ENCODE measurements at regions not wholly inside any gene's neighbourhood (a gene's known extent, or its start where the extent isn't known, plus 50 kb on each side); places are given as distances from the start of the nearest gene placed in this dataset.
"Not testable (repeated sequence)": the region's sequence is repeated elsewhere in the genome, so short reads cannot be mapped to it uniquely, and the experiment has no call there.

DNA sequence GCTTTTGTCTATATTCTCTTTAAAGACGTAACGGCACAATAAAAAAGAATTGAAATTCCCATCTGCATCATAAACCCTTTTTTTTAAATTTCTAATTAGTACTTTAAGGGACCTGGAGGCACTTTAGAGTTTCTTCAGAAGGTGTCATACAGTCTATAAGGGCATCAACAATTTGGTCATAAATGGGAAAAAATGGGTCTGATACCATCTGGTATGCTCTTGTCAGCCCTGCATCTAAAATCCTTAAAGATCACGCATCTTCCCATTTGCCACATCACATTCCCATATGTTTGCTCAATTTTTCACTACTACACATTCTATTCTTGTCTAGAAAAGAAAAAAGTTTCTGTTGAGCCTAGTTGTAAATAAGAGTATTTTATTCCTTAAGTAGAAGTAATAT lies 53.8 kb downstream of the COX7C start:
- no peak for DNase-seq (ENCODE audit: low read depth)

- no peak for DNase-seq (ENCODE audit: low read depth)
These were observed 56.3 kb downstream of the COX7C start for GRCh38 chr5:86674069-86674468.

- no peak for DNase-seq (ENCODE audit: low read depth)
These were observed 57.6 kb downstream of the COX7C start for GRCh38 chr5:86675311-86675710.

DNA sequence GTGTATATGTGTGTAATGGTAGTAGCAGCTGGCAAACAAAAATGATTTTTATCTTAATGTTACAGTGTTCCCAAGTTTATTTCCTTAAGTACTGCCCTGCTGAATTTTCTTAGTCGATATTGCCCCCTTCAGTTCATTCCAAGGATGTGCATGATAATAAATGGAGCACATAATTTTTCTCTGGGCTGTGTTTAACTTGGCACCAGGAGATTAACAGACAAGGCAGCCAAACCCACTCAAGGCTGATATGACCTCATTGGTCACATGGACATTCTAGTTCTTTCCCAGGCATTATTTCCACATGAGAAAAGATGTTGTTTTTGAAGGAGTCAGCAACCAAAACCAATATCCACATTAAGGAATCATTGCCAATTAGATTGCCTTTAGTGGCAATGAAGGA lies 61.8 kb downstream of the COX7C start:
- peak; percentile 48 for DNase-seq (ENCODE audit: low read depth)

DNA sequence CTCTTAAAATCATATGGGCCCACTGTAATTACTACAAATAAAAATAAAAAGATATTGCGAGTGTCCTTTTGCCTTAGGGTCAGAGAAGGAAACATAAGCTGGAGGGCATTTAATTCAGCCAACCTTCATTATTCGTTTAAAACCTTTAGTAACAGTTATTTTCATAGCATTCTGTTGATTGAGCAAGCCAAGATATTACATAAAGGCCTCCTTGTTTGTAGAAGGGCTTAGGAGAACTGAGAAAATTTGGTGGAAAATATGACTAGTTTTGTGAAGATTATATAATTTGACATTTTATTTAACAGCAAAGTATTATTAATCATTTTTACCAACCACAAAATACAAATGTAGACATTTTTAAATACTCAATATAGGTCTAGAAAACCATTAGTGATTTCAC lies 62.2 kb downstream of the COX7C start:
- no peak for DNase-seq (ENCODE audit: low read depth)

DNA sequence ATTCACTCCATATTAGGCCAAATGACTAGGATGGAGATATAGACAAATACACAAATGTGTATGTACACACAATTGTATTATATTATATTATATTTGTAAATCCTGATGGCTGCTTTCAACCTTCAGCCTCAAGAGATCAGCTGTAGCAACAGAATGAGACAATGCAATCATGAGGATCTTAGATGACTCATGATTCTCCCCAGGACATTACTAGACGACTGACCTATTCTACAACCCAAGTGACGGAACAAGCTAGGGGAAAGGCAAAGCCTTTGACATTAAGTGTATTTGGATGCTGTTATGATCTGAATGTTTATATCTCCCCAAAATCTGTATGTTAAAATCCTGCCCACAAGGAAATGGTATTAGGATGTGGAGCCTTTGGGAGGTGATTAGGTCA lies 66.5 kb downstream of the COX7C start:
- DNase-seq (ENCODE audit: low read depth), result peak; percentile 5

DNA sequence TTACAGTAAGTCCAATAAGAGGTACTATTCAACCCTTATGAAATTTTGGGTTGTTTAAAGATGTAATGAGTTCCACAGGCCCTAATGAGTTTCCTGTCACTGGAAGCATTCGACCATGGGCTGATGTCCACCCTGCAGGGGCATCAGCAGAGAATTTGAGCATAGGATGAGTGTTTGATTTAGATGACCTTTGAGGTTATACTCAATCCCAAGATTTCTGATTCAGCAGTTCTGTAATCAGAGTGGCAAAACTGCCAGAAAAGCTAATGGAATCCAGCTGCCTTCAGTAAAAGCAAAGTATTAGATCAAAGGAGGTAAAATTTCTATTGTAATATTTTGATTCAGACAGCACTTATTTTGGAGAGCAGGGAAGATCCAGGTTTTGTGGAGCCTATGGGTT lies 68.3 kb downstream of the COX7C start:
- DNase-seq (ENCODE audit: low read depth), result no peak

GRCh38 chr5:86688406-86688805 lies 70.7 kb downstream of the COX7C start:
- no peak for DNase-seq (ENCODE audit: low read depth)

GRCh38 chr5:86689103-86689729 lies 71.5 kb downstream of the COX7C start:
- DNase-seq (ENCODE audit: low read depth), result no peak

GRCh38 chr5:86709157-86709881 lies 91.6 kb downstream of the COX7C start:
- no peak for DNase-seq (ENCODE audit: low read depth)

GRCh38 chr5:86716121-86716520 lies 98.4 kb downstream of the COX7C start:
- no peak for DNase-seq (ENCODE audit: low read depth)

GRCh38 chr5:86731319-86732117 lies 113.8 kb downstream of the COX7C start:
- DNase-seq (ENCODE audit: low read depth), result not testable (repeated sequence)

- no peak for DNase-seq (ENCODE audit: low read depth)
These were observed 117.6 kb downstream of the COX7C start for GRCh38 chr5:86735370-86735769.

- DNase-seq (ENCODE audit: low read depth), result no peak
These were observed 119.8 kb downstream of the COX7C start for GRCh38 chr5:86737579-86737978.

- no peak for DNase-seq (ENCODE audit: low read depth)
These were observed 130.9 kb downstream of the COX7C start for GRCh38 chr5:86748538-86749105.

DNA sequence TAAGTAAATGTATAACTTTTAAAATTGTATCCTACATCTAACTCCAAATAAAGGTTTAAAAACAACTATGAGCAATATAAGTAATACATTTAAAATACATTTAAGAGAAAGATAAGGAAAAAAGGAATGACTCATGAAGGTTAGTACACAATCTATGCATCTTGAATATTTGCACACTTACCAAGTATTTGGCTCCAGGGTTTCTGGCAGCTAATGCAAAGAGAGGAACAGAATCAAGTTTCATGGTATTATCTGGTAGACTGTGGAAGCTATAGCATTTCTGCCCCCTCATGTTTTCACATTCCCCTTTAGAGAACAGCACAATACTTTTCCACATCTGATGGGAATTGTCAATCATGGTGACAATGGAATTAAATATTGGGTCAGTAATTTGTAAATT lies 132.1 kb downstream of the COX7C start:
- DNase-seq (ENCODE audit: low read depth), result no peak

- no peak for DNase-seq (ENCODE audit: low read depth)
These were observed 139.1 kb downstream of the COX7C start for GRCh38 chr5:86756839-86757238.

DNA sequence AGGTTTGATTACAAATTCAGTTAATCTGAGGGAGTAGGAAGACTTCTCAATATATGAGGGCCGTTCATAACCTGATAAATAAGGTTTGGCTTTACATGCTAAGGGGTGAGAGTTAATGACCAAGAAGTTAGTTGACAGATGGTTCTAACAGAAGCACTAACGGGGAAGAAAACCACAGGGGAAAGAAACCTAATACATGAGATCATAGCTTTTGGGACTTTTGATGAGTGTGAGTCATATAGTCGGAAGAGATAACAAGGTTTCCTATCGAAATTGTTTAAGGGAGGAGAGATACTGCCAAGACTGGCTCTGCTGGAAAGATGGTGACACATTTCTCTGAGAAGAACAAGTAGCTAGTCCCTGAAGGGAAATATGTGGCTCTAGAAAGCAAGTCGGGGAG lies 140.1 kb downstream of the COX7C start:
- no peak for DNase-seq (ENCODE audit: low read depth)

DNA sequence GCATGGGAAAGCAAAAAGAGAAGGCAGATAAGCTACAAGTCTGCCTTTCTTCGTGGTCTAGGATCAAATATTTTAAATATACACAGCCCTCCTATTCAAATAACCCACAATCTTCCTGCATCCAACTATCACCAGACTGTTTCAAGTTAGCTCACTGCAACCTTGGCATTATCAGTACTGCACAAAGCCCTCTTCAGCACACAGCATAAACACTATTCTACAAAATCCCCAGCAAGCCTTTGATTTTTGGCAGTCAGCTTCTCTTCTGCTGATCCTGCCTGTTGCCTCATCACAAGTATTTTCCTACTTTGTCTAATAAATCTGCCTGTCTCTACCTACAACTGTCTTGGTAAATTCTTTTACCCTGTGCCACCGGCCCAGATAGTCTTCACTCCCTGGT lies 142.9 kb downstream of the COX7C start:
- DNase-seq (ENCODE audit: low read depth), result no peak

DNA sequence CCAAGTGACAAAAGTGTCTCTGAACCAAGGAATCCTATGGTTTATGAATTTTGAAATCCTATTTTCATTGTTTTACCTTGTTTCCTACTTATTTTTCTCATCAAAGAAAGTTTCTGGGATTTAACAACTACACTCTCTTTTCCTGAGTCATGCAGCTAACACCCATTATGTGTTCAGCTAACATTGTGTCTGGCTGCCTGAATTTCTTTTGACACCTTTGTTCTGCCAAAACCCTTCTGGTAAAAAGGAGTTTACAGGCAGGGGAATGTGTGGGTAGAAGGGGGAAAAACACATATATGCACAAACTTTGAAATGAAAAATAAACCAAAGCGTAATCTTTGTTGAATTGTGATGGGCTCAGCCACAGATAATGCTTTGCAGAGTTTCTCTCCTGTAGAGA lies 146.2 kb downstream of the COX7C start:
- no peak for DNase-seq (ENCODE audit: low read depth)

GRCh38 chr5:86765778-86766502 lies 148.2 kb downstream of the COX7C start:
- no peak for DNase-seq (ENCODE audit: low read depth)
